ENCODE measurements at regions not wholly inside any gene's neighbourhood (a gene's known extent, or its start where the extent isn't known, plus 50 kb on each side); places are given as distances from the start of the nearest gene placed in this dataset.

DNA sequence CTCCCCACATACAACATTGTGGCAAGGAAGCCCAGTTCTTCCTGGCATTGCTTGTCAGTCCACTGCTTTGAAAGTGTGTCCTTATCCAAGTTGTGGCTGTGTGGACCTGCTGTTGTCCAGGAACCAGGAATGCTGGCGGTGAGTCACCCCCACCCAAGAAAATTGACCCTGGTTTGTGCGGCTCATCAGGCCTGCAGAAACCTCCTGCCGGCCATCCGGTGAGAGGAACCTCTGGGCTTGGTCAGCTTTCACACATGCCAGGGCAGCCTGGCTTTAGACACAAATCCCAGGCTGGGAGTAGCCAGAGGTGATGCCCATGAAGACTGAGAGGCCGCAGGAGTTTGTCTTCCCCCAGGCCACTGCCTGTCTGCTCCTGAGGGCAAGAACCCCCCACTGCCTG, 223.6 kb downstream of the TTLL2 start:
- DNase-seq (ENCODE audit: low spot score) (no peak), FAIRE-seq (no peak), ATAC-seq (no peak)
- 42% methylated on average over 4 of the region's 5 CpGs for WGBS (ENCODE audit: low lambda C conversion rate)
- no peak overlapping the region for H3K9ac ChIP-seq (ENCODE audit: insufficient read depth, low read depth, low read length)
- no peak overlapping the region for H2AFZ ChIP-seq (ENCODE audit: low read length)
- no TSS peak for BruUV-seq (replicated peaks)
- peaks cover 5 to 17% of the 10 kb centered on the region in 2 experiments; a peak in 4 of 5 replicates for H3K27me3 ChIP-seq (ENCODE audit: control insufficient read depth in 1 of 2, insufficient read depth in 2 of 2, low read length in 2 of 2)
- ChIA-PET CTCF (ENCODE audit: low intra/inter-chr PET ratio, low total read pairs) (no interaction called here), POLR2A (no interaction called here)
- H3K27ac ChIP-seq (ENCODE audit: extremely low read length, insufficient read depth, low read length): no peak overlapping the region
- no peaks in the 10 kb centered on the region for H3K79me2 ChIP-seq (ENCODE audit: insufficient read depth, low read length)
- no peaks in the 10 kb centered on the region for H3K9me3 ChIP-seq (ENCODE audit: low read length)
- intact Hi-C loops (cut with micrococcal nuclease; ENCODE audit: unreplicated experiment): no loop called here
- H3K4me2 ChIP-seq (ENCODE audit: low read depth, low read length): no peak overlapping the region
- no peaks in the 10 kb centered on the region for H4K20me1 ChIP-seq (ENCODE audit: insufficient read depth, low read length)
- no peak overlapping the region for H3K4me3 ChIP-seq (replicated peaks in 1 of 3; ENCODE audit: insufficient read depth in 1 of 3, low read depth in 2 of 3, low read length in 3 of 3)
- in situ Hi-C loops (cut with HindIII; ENCODE audit: extremely low pct_ligation_motif_present, low pct_unique_long_range_greater_than_20kb): no loop called here
- H3K36me3 ChIP-seq (replicated peaks in 1 of 2; ENCODE audit: control insufficient read depth in 1 of 2, insufficient read depth in 2 of 2, low read length in 2 of 2): no peaks in the 10 kb centered on the region
- TF ChIP-seq EHMT2 (IDR thresholded peaks at IDR 0.05; ENCODE audit: borderline replicate concordance, low read depth, low read length) (no peak), ZC3H4 (CRISPR knock-in tag; IDR thresholded peaks at IDR 0.05; ENCODE audit: borderline replicate concordance) (no peak), RAD21 (CRISPR knock-in tag; IDR thresholded peaks at IDR 0.05) (no peak), FOSL2 (CRISPR knock-in tag; IDR thresholded peaks at IDR 0.05) (peak; percentile 65), ZNF564 (CRISPR knock-in tag; IDR thresholded peaks at IDR 0.05) (no peak), ZBTB38 (CRISPR knock-in tag; IDR thresholded peaks at IDR 0.05) (0 out of 2 replicates have a peak, but pooled peaks have one; percentile 21), SMAD1 (CRISPR knock-in tag; IDR thresholded peaks at IDR 0.05; ENCODE audit: borderline replicate concordance, low read depth) (no peak), EP300 (IDR thresholded peaks at IDR 0.05; ENCODE audit: low read depth in 2 of 2, low read length in 2 of 2) (no peak), EP300 (CRISPR knock-in tag; IDR thresholded peaks at IDR 0.05; ENCODE audit: borderline replicate concordance) (no peak), HNRNPL (IDR thresholded peaks at IDR 0.05; ENCODE audit: low read depth, low read length) (no peak), ZFP41 (CRISPR knock-in tag; IDR thresholded peaks at IDR 0.05; ENCODE audit: borderline replicate concordance) (no peak), DR1 (CRISPR knock-in tag; IDR thresholded peaks at IDR 0.05) (no peak)
- TF ChIP-seq, protein P1, sequence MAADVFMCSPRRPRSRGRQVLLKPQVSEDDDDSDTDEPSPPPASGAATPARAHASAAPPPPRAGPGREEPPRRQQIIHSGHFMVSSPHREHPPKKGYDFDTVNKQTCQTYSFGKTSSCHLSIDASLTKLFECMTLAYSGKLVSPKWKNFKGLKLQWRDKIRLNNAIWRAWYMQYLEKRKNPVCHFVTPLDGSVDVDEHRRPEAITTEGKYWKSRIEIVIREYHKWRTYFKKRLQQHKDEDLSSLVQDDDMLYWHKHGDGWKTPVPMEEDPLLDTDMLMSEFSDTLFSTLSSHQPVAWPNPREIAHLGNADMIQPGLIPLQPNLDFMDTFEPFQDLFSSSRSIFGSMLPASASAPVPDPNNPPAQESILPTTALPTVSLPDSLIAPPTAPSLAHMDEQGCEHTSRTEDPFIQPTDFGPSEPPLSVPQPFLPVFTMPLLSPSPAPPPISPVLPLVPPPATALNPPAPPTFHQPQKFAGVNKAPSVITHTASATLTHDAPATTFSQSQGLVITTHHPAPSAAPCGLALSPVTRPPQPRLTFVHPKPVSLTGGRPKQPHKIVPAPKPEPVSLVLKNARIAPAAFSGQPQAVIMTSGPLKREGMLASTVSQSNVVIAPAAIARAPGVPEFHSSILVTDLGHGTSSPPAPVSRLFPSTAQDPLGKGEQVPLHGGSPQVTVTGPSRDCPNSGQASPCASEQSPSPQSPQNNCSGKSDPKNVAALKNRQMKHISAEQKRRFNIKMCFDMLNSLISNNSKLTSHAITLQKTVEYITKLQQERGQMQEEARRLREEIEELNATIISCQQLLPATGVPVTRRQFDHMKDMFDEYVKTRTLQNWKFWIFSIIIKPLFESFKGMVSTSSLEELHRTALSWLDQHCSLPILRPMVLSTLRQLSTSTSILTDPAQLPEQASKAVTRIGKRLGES (CRISPR knock-in tag; IDR thresholded peaks at IDR 0.05; ENCODE audit: borderline replicate concordance): no peak
- TF ChIP-seq, protein P2, sequence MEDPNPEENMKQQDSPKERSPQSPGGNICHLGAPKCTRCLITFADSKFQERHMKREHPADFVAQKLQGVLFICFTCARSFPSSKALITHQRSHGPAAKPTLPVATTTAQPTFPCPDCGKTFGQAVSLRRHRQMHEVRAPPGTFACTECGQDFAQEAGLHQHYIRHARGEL (CRISPR knock-in tag; IDR thresholded peaks at IDR 0.05): 0 out of 2 replicates have a peak, but pooled peaks have one; percentile 35
- TF ChIP-seq, protein P3, sequence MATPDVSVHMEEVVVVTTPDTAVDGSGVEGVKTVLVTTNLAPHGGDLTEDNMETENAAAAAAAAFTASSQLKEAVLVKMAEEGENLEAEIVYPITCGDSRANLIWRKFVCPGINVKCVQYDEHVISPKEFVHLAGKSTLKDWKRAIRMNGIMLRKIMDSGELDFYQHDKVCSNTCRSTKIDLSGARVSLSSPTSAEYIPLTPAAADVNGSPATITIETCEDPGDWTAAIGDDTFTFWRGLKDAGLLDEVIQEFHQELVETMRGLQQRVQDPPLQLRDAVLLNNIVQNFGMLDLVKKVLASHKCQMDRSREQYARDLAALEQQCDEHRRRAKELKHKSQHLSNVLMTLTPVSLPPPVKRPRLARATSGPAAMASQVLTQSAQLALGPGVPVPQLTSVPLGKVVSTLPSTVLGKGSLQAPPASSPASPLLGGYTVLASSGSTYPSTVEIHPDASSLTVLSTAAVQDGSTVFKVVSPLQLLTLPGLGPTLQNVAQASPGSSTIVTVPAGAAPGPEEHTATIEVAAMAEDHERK (CRISPR knock-in tag; IDR thresholded peaks at IDR 0.05; ENCODE audit: low read depth): no peak
- TF ChIP-seq, protein P4, sequence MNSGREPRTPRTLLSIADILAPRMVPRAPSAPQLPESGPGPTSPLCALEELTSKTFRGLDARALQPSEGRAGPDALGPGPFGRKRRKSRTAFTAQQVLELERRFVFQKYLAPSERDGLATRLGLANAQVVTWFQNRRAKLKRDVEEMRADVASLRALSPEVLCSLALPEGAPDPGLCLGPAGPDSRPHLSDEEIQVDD (CRISPR knock-in tag; IDR thresholded peaks at IDR 0.05; ENCODE audit: borderline replicate concordance): no peak
- TF ChIP-seq, protein P5, sequence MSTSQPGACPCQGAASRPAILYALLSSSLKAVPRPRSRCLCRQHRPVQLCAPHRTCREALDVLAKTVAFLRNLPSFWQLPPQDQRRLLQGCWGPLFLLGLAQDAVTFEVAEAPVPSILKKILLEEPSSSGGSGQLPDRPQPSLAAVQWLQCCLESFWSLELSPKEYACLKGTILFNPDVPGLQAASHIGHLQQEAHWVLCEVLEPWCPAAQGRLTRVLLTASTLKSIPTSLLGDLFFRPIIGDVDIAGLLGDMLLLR (CRISPR knock-in tag; IDR thresholded peaks at IDR 0.05): no peak
- peaks cover 44% of the 10 kb centered on the region for H3K4me1 ChIP-seq (ENCODE audit: insufficient read depth, low read length)
